Activated T-helper 1 cell treated with Interleukin-2 at 50 U/mL for 16 hours (primary cell): ENCODE measurements at regions not wholly inside any gene's neighbourhood (a gene's known extent, or its start where the extent isn't known, plus 50 kb on each side); places are given as distances from the start of the nearest gene placed in this dataset.
"Not testable (repeated sequence)": the region's sequence is repeated elsewhere in the genome, so short reads cannot be mapped to it uniquely, and the experiment has no call there.

Source experiments
- DNase-seq: peaks from one replicate; pipeline ENCODE4 v3.0.0-alpha.2; 2020; ENCODE audit warnings: low read depth

DNA sequence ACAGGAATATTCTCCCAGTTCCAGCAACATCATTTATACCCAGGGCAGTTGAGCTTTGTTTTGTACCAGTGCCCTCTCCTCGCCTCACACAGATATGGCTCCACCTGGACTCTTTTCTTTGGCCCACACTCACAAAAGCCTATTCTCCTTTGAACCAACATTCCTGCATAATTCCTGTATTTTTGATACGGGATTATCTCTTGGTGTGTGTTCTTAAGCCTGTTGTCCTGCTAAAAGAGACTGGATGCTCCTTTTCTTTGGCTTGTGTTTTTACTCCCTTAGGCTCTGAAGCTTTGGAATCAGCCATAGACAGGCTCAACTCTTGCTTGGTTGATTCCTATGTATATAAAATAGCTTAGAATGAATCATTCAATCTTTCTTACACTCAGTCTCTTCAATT lies 305.4 kb upstream of the SATB1 start:
- DNase-seq = no peak

DNA sequence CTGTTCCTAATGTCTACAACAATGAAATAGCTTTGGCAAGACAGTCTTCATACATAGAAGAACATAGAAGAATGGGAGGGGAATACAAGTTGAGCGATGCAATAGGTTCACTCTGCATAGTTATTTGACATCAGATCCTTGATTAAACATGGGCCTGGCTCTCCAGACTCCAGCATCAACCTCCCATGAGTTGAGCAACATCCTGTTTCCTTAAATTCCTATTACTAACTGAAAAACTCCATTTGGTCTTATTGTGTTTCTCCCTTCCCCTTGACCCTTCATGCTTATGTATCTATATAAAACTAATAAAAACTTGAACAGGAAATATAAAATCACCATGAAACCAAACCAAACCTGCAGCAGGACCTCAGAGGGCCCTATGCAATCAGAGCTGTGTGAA lies 304.5 kb upstream of the SATB1 start:
- DNase-seq = no peak

DNA sequence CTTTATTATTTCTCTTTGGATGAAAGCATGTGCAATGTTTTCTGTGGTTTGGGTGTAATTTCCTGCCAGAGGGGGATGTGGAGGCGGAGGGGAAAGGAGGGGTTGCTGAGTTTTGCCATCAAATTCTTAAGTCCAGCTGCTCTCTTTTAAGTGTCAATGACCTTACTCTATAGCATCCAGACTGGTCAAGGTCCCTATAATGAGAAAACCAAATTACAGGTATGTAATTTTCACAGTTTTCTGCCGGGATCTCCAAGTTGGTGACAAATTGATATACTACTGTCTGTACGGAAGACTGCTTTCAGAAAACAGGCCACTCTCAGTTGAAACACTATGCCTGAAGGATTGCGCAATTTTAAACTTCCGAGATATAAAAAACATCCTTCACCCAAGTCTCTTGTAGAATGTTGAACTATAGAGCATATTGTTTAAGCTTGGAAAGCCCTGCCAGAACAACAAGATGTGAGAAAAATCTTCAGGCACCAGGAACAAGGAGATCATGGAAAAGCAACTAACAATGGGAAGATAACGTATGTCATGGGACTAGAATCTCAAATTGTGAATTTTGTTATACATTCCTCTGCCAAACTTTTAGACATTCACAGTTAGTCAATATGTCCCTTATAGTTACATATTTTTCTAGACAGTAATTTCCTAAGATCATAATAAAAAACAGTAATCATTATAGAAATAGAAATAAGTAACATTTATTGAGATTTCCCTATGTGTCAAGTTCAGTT lies 300.7 kb upstream of the SATB1 start:
- no peak for DNase-seq

DNA sequence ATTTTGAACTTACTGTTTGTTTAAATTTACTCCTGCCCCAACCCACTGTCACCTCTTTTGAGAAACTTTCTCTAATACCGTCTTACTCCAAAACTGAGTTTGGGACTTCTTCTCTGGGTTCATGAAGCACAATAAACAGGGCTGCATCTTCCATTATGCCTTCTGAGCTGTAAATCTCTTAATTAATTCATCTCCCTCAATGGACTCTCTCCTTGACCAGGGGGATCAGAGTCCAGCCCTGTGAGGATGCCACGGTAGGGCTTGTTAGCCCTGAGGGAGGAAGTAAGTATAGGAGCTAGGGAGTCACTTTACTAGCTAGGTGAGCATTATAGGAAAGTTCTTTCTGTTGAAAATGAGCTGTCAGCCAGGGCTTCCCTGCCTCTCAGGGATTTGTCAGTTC lies 299.3 kb upstream of the SATB1 start:
- no peak for DNase-seq

DNA sequence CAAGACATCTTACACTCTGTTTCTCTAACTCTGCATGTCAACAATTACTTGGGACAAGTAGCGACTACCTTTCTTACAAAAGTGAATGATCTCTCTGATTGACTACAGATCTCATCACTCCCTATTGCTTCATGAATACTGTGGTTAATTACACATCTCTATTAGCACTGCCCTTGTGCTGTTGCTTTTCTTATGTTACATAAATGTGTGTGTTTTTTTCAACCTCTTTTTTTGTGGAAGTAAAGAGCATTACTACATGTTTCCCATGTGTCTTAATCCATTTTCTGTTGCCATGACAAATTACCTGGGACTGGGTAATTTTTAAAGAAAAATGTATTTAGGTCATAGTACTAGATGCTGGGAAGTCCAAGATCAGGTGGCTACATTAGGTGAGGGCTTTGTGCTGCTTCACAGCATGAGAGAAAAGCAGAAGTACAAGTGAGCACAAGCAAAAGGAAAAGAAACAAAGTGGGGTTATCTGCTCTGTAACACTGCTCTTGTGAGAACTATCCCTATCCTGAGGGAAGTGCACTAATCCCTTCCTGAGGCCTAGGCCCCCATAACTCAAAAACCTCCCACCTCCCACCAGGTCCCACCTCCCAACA lies 298.2 kb upstream of the SATB1 start:
- no peak for DNase-seq

DNA sequence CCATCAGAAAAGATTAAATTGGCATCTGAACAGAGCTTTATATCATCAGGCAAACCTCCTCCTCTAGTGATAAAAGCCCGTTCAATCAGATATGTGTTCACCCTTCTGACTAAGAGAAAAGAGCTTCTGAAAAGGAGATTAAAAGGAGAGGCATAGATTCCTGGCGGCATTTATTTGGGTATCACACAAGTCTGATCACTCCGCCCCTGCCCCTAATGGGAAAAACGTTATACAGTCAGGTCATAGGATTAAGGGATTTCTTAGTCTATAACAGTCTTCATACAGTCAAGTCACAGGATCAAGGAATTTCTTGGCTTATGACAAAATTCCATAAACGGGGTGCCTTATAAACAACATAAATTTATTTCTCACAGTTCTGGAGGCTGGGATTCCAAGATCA lies 295.4 kb upstream of the SATB1 start:
- DNase-seq = no peak

DNA sequence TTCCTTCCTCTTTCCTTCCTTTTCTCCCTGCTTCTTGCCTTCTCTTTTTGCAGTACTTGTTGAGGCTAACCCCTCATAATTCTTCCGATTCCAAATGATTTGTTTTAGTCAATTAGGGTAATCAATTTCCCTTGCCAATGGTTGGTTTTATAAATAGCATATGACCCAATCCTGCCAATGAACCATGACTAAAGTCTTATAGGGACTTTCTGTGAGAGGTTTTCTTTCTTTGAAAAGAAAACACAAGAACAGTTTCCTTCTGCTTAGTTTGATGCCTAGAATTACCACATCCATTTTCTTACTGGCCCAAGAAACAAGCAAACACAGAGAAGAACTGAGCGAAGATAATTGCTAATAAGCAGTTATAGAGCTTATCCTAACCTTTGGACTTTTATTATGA lies 292.5 kb upstream of the SATB1 start:
- DNase-seq = no peak

DNA sequence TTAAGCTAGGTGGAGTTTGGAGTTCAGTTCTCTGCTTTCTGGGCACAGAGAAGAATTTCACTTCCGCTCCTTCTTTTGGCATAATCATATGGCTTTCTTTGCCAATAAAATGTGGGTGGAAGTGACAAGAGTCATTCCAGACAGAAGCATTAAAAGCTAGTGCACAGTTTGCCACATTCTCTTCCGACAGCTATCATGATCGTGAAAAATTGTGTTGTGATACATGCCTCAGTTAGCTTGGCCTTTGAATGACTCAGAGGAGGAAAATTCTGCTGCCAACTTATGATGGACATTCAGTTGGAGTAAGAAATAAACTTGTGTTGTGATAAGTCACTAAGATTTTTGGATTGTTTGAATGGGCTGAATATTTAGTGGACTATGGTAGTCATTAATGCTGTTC lies 291.7 kb upstream of the SATB1 start:
- no peak for DNase-seq

DNA sequence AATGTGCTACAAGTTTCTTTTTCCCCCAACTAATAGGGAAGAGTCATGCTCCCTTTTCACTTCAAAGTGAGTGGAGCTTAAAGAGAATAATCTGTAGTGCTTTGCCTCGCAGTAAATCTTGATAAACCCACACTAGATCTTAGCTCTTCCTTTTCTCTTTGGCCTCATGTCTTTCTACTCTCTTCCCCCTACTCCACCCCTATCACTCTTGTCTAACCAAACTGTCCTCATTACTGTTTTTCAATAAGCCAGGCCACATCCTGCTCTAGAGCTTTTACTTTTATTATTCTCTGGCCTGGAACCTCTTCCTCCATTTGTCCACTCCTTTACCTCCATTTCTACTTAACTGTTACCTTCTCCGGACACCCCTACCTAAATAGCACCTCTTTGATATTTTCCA lies 291.0 kb upstream of the SATB1 start:
- no peak for DNase-seq

DNA sequence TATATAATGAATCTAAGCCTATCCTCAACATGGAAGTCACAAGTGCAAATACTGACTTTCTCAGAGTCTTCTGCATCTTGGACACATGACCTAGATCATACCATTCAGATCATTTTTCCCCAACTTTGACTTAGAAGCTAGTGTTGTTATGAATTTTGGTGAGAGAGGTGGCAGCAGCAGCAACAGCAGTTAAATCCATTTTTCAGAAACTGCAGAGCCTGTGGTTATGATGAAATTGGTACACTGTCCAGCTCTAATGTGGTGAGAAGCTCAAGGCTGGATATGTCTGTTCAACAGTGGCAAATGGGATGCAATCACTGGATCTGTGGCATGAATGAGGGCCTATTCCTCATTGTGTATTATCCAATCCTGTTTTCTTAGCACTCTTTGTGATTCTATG lies 290.1 kb upstream of the SATB1 start:
- DNase-seq = no peak

DNA sequence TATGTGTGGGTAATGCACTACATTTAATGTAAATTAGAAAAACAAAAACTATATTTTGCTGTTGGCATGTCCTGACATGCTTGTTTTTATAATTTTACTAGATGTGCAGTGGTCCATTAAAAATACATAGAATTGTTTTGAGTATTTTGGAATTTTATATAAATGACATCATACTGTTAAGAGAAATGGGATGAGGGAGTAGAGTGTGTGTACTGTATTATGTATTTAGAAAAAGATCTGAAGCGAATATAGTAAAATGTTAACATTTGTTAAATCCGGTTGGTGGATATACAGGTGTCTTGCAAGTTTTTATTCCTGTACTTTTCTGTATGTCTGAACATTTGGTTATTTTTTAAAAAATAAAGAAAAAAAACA lies 288.4 kb upstream of the SATB1 start:
- DNase-seq = no peak

DNA sequence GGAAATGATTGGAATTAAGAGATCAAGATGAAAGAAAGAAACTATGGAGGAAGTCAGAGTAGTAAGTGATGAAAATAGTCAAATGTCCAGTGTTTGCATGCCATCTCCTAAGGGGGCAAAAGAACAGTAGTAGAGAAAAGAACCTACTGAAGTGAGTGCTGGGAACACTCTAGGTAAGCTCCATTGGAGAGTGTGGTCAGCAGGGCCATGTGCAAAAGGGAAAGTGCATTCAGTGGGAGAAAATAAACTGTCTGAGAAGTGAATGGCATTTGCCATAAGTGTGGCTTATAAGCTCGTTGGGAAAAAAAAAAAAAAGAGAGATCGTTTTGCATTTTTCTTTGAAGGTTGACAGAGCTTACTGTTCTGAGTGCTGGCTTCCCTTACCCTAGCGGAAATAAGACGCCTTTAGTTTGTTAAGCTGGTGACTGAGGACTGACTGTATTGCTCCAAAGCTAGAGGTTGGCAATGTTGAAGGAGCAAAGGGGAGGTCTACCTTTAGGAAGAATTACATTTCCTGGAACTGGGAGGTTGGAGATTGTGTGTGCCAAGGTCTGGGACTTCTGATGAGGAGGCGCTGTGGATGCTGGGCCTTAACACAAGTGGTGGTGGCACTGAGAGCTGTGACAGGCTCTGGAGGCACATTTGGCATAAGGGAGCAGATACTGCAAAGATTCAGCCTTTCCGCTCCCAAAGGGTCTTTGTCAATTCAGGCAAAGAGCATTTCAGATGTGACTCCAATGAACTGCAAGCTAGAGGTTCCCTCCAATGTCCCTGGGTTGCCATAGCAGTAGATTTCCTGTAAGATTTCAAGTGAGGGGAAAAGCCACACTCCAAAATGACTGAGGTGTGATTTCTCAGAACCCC lies 287.8 kb upstream of the SATB1 start:
- DNase-seq = no peak

DNA sequence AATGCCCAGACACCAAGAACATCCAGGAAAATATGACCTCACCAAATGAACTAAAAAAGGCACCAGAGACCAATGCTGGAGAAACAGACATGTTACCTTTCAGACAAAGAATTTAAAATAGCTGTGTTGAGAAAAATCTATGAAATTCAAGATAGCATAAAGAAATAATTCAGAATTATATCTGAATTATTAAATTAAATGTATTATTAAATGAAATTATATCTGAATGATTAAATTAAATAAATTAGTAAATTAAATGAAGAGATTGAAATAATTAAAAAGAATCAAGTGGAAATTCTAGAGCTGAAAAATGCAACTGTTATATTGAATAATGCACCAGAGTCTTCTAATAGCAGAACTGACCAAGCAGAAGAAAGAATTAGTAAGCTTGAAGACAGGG lies 279.2 kb upstream of the SATB1 start:
- DNase-seq = no peak

DNA sequence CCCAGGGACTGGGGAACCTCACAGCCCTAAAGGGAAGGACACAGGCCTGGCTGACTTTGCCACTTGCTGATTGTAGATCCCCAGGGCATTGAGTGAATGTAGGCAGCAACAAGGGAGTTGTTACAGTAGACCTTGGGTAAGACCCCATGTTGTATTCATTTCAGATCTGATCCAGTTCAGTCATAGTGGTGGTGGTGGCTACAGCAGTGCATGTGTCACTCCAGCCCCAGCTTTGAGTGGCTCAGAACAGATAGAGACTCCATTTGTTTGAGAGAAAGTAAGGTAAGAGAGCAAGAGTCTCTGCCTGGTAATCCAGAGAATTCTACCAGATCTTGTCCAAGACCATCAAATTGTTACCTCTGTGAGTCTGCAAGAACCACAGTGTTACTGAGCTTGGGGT lies 278.7 kb upstream of the SATB1 start:
- no peak for DNase-seq

DNA sequence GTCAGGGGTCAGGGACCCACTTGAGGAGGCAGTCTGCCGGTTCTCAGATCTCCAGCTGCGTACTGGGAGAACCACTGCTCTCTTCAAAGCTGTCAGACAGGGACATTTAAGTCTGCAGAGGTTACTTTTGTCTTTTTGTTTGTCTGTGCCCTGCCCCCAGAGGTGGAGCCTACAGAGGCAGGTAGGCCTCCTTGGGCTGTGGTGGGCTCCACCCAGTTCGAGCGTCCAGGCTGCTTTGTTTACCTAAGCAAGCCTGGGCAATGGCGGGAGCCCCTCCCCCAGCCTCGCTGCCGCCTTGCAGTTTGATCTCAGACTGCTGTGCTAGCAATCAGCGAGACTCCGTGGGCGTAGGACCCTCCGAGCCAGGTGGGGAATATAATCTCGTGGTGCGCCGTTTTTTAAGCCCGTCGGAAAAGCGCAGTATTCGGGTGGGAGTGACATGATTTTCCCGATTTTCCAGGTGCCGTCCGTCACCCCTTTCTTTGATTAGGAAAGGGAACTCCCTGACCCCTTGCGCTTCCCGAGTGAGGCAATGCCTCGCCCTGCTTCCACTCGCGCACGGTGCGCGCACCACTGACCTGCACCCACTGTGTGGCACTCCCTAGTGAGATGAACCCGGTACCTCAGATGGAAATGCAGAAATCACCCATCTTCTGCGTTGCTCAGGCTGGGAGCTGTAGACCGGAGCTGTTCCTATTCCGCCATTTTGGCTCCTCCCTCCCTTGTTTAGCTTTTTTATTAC lies 268.6 kb upstream of the SATB1 start:
- not testable (repeated sequence) for DNase-seq

DNA sequence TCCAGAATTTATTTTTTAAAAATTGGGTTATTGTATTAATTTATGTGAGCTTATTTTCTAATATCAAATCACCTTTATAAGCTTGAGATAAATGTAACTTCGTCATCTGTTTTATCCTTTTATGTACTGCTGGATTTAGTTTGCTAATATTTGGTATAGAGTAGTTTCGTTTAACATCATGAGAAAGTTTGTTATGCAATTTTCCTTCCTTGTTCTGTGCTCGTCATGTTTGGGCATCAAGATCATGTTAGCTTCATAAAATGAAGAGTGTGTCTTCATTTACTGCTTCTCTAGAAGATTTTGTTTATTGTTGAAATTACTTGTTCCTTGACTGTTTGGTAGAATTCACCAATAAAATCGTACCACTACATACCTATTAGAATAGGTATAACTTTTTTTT lies 262.1 kb upstream of the SATB1 start:
- no peak for DNase-seq

DNA sequence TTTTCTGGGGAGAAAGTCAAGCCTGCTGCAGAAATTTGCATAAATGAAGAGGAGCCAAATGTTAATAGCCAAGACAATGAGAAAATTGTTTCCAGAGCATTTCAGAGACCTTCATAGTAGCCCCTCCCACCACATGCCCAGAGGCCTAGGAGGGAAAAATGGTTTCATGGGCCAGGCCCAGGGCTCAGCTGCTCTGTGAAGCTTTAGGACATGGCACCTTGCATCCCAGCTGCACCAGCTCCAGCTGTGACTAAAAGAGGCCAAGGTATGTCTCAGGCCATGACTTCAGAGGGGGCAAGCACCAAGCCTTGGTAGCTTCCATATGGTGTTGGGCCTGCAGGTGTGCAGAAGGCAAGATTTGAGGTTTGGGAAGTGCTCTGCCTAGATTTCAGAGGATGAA lies 258.8 kb upstream of the SATB1 start:
- no peak for DNase-seq

DNA sequence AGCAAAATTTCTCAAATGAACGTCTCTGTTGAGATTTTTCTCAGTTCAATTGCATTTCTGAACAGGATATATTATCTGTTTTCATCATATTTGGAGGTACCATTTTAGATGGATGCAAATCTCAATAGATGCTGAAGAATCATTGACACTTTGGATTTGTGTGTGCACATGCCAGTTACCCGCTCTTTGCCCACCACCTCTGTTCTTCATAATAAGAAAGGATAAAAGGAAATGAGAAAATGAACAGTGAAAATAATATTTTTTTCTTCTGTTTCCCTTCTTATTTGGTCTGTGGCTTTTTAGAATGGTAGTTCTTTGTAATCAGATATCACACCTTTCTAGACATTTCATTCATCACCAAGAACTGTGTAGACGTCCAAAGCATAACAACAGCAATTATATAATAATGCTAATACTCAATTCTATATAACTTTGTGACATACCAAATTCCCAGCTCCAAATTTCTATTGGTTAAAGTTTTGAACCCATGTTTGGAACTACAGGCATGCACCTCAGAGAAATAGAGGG lies 256.7 kb upstream of the SATB1 start:
- DNase-seq = no peak

DNA sequence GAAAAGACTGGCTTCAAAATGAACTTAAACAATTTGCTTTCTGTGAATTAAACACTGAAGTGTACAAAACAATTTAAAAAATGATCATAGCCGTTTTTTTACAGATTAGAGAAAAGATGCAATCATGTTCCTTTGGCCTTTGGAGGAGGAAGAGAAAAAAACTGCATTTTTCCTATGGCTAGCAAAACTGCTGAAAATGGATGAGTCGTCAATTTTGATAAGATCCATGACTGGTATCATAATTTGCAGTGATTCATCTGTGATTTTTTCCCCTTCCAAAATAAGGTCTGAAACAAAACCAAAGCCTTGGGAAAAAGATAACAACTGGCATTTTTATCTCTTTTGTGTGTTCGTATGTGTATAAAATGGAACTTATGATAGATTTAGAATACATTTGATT lies 255.6 kb upstream of the SATB1 start:
- no peak for DNase-seq

DNA sequence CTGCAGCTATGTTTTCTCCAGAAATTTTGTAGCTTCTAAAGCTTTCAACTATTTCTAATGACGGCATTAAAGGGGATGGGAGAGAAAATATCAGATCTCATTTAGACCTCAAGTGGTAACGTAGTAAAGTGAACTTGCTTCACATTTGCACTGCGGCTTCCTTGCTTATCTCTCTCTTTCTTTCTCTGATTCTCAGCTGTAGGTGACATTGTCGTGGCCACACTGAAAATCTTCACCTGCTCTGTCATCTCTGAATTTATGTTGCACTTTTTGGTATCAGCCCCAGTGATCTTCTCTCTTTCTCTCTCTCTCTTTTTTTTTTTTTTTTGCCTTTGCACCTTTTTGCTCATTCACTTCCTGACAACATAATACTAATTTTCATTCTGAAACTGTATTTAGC lies 254.1 kb upstream of the SATB1 start:
- no peak for DNase-seq

DNA sequence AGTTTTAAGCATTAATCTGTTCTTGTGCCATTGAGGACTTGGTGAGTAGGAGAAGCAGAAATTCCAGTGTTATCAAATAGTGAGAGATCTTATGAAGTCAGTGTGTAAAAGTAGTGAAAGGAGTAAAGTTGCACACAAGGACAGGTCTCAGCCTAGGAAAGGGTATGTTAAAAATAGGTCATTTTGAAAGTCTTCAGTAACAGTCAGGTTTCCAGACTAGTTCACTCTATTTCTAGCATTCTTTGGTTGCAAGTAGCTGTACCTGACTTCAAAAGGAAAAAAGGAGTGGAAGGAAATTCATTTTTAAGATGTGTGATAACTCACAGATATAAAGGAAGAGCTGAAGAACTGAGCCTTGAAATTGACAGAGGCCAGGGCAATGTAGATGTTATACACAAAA lies 250.1 kb upstream of the SATB1 start:
- DNase-seq = no peak

DNA sequence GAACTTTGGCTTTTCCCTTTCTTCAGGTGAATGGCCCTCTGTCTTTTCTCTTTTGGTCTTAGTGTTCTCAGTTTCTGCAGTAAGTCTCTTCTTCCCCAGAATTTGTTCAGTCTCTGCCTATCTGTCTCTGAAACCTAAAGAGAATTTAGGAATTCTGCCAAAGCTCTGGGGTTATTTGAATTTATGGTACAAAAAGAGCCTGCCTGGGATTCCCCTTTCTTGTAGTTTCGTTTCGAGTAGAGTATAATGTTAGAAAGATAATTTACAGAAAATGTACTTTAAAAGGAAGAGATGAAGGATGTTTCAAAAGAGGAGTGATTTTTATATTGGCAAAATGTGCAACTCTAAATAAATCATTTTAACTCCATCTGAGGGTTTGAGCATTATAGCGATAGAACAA lies 247.4 kb upstream of the SATB1 start:
- no peak for DNase-seq
